Muscle layer of colon (tissue), 2 donors: ENCODE measurements at regions not wholly inside any gene's neighbourhood (a gene's known extent, or its start where the extent isn't known, plus 50 kb on each side); places are given as distances from the start of the nearest gene placed in this dataset.

ENCODE experiments used
- H3K27ac ChIP-seq: one replicate; pipeline ENCODE4 v1.7.0; 2013; ENCODE audit warnings: low read depth, mild to moderate bottlenecking, low read length, moderate library complexity
- H3K27me3 ChIP-seq, 2 donors: one replicate each; pipeline ENCODE4 v1.7.0; 2013; ENCODE audit warnings: low read length in 2 of 2, mild to moderate bottlenecking in 2 of 2; ENCODE audit not compliant: insufficient read depth in 2 of 2, control insufficient read depth in 1 of 2
- H3K36me3 ChIP-seq: one replicate; pipeline ENCODE4 v1.7.0; 2013; ENCODE audit warnings: mild to moderate bottlenecking, low read length; ENCODE audit not compliant: insufficient read depth
- H3K4me1 ChIP-seq: one replicate; pipeline ENCODE4 v1.7.0; 2013; ENCODE audit warnings: mild to moderate bottlenecking, low read length; ENCODE audit not compliant: insufficient read depth
- H3K4me3 ChIP-seq, 2 donors: one replicate each; pipeline ENCODE4 v1.7.0; 2013; ENCODE audit warnings: low read length in 2 of 2, low read depth in 1 of 2, mild to moderate bottlenecking in 1 of 2, moderate library complexity in 1 of 2
- H3K9ac ChIP-seq: one replicate; pipeline ENCODE4 v1.7.0; 2013; ENCODE audit warnings: low read length
- H3K9me3 ChIP-seq: one replicate; pipeline ENCODE4 v1.7.0; 2013; ENCODE audit warnings: mild to moderate bottlenecking, low read length
- donor health status: abdominal sarcoma.
- donor health status: Adenocarcinoma of cecum.

- H3K27ac ChIP-seq = no peak overlapping the region
- H3K27me3 ChIP-seq = no peaks in the 10 kb centered on the region
- no peak overlapping the region for H3K4me3 ChIP-seq
These were observed 389.3 kb upstream of the USP15 start for GRCh38 chr12:61870658-61871484.

DNA sequence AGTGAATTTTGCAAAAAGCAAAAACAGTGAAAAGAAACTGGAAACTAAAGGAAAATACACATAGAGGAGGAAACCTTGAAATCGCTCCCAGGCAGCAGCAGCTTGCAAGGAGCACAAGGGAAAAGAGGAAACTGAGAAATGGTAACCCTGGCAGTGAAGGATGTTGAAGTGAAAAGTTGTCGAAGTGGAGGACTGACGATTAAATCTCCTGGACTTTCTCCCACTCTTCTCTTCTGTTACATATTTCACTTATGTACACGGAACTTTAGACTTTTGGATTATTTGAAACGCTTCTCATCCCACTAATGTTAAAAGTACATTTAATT is 388.8 kb upstream of the USP15 start:
- H3K36me3 ChIP-seq = no peaks in the 10 kb centered on the region
- no peaks in the 10 kb centered on the region for H3K9me3 ChIP-seq
- H3K27me3 ChIP-seq = no peaks in the 10 kb centered on the region
- H3K27ac ChIP-seq = no peak overlapping the region
- H3K4me1 ChIP-seq = no peaks in the 10 kb centered on the region
- H3K9ac ChIP-seq = no peak overlapping the region
- no peak overlapping the region for H3K4me3 ChIP-seq

More at GRCh38 chr12:61870658-61871484, 389.3 kb upstream of the USP15 start:
- no peaks in the 10 kb centered on the region for H3K4me1 ChIP-seq
- no peaks in the 10 kb centered on the region for H3K9me3 ChIP-seq
- H3K9ac ChIP-seq = no peak overlapping the region
- H3K36me3 ChIP-seq = no peaks in the 10 kb centered on the region

GRCh38 chr12:61879229-61879628 is 381.0 kb upstream of the USP15 start:
- no peak overlapping the region for H3K4me3 ChIP-seq
- no peak overlapping the region for H3K27ac ChIP-seq
- H3K36me3 ChIP-seq = no peaks in the 10 kb centered on the region
- no peak overlapping the region for H3K9ac ChIP-seq
- H3K27me3 ChIP-seq = no peaks in the 10 kb centered on the region
- H3K4me1 ChIP-seq = no peaks in the 10 kb centered on the region
- no peaks in the 10 kb centered on the region for H3K9me3 ChIP-seq

DNA sequence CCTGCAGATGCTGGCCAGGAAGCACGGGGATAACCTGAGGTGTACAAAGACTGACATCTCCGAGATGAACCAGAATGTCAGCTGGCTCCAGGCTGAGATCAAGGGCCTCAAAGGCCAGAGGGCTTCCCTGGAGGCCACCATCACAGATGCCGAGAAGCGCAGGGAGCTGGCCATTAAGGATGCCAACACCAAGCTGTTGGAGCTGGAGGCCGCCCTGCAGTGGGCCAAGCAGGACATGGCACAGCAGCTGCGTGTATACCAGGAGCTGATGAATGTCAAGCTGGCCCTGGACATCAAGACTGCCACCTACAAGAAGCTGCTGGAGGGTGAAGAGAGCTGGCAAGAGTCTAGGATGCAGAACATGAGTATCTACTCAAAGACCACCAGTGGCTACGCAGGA is 380.0 kb upstream of the USP15 start:
- H3K9ac ChIP-seq = no peak overlapping the region
- no peaks in the 10 kb centered on the region for H3K4me1 ChIP-seq
- no peak overlapping the region for H3K4me3 ChIP-seq
- no peaks in the 10 kb centered on the region for H3K36me3 ChIP-seq
- H3K27ac ChIP-seq = no peak overlapping the region
- H3K27me3 ChIP-seq = no peaks in the 10 kb centered on the region
- no peaks in the 10 kb centered on the region for H3K9me3 ChIP-seq

DNA sequence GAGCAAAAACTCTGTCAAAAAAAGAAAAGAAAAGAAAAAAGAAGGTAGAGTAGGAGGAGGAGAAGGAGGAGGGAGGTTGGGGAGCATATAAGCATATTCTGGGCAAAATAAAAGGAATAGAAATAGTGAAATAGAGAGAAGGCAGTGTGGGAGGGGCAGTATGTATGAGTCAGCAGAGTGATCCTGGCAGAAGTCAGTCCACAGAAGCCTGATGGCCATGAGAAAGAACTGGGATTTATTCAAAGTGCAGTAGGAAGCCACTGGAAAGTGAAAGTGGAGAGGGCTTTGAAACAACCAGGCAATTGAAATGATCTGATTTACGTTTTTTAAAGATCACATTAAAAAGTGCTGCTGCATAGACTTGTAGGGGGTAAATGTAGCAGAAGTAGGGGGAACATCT is 368.6 kb upstream of the USP15 start:
- Histone ChIP-seq H3K36me3 (no peaks in the 10 kb centered on the region), H3K4me3 (no peak overlapping the region), H3K4me1 (no peaks in the 10 kb centered on the region), H3K27ac (no peak overlapping the region), H3K9me3 (no peaks in the 10 kb centered on the region), H3K27me3 (no peaks in the 10 kb centered on the region), H3K9ac (no peak overlapping the region)

- Histone ChIP-seq H3K36me3 (no peaks in the 10 kb centered on the region), H3K9ac (no peak overlapping the region), H3K4me3 (no peak overlapping the region), H3K9me3 (no peaks in the 10 kb centered on the region), H3K4me1 (no peaks in the 10 kb centered on the region), H3K27ac (no peak overlapping the region), H3K27me3 (no peaks in the 10 kb centered on the region)
These were observed 366.0 kb upstream of the USP15 start for GRCh38 chr12:61894168-61894567.

DNA sequence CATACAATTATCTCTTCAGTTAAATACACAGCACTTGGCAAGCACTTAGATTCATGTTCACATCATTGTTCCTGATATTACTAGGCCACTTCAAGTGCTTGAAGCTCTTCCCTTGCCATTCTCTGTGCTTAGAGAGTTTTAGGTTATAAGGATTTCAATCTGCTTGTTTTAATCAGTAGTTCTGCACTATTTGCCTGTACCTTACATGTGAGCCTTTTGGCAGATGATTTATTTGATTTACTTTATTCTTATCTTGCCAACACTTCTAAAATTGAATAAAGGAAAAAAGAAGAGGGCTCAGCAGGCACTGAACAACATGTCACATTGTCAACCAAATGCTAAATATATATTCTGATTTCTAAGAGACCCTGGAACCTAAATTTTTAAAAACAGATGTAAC is 363.8 kb upstream of the USP15 start:
- H3K27me3 ChIP-seq = no peaks in the 10 kb centered on the region
- no peak overlapping the region for H3K27ac ChIP-seq
- H3K4me1 ChIP-seq = no peaks in the 10 kb centered on the region
- H3K4me3 ChIP-seq = no peak overlapping the region
- no peaks in the 10 kb centered on the region for H3K9me3 ChIP-seq
- H3K9ac ChIP-seq = no peak overlapping the region
- H3K36me3 ChIP-seq = no peaks in the 10 kb centered on the region

- H3K9me3 ChIP-seq = no peaks in the 10 kb centered on the region
- no peak overlapping the region for H3K27ac ChIP-seq
- H3K4me1 ChIP-seq = no peaks in the 10 kb centered on the region
- no peaks in the 10 kb centered on the region for H3K27me3 ChIP-seq
- no peak overlapping the region for H3K4me3 ChIP-seq
- H3K36me3 ChIP-seq = no peaks in the 10 kb centered on the region
- no peak overlapping the region for H3K9ac ChIP-seq
These were observed 357.8 kb upstream of the USP15 start for GRCh38 chr12:61902403-61902802.

GRCh38 chr12:61911113-61911512 is 349.1 kb upstream of the USP15 start:
- Histone ChIP-seq H3K4me1 (no peaks in the 10 kb centered on the region), H3K9ac (no peak overlapping the region), H3K4me3 (no peak overlapping the region), H3K27me3 (no peaks in the 10 kb centered on the region), H3K36me3 (no peaks in the 10 kb centered on the region), H3K9me3 (no peaks in the 10 kb centered on the region), H3K27ac (no peak overlapping the region)

- Histone ChIP-seq H3K4me3 (no peak overlapping the region), H3K4me1 (no peaks in the 10 kb centered on the region), H3K27ac (no peak overlapping the region), H3K9me3 (no peaks in the 10 kb centered on the region), H3K36me3 (no peaks in the 10 kb centered on the region), H3K9ac (no peak overlapping the region), H3K27me3 (no peaks in the 10 kb centered on the region)
These were observed 344.8 kb upstream of the USP15 start for GRCh38 chr12:61915420-61915819.

- Histone ChIP-seq H3K27me3 (no peaks in the 10 kb centered on the region), H3K9ac (no peak overlapping the region), H3K27ac (no peak overlapping the region), H3K9me3 (no peaks in the 10 kb centered on the region), H3K36me3 (no peaks in the 10 kb centered on the region), H3K4me1 (no peaks in the 10 kb centered on the region), H3K4me3 (no peak overlapping the region)
These were observed 343.4 kb upstream of the USP15 start for GRCh38 chr12:61916831-61917230.

DNA sequence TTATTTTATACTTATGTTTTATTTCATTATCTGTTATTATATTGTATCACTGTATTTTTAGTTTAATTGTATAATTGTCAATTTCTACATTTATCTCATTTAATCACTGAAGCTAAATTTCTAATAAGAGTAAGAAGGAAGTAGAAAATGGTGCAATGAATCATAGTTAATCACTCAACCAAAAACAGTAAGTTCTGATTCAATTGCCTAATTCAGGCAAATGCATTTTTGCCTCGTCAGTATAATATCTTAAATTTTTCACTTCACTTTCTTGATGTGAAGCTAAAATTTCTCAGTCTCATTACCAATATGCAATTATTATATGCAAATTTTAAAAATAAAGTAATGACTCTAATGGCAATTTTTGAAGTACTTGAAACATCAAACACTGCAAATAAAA is 340.5 kb upstream of the USP15 start:
- no peak overlapping the region for H3K9ac ChIP-seq

More for the DNA sequence above, 340.5 kb upstream of the USP15 start:
- Histone ChIP-seq H3K27ac (no peak overlapping the region), H3K9me3 (no peaks in the 10 kb centered on the region), H3K36me3 (no peaks in the 10 kb centered on the region), H3K27me3 (no peaks in the 10 kb centered on the region), H3K4me3 (no peak overlapping the region), H3K4me1 (no peaks in the 10 kb centered on the region)
